ENCODE measurements at regions not wholly inside any gene's neighbourhood (a gene's known extent, or its start where the extent isn't known, plus 50 kb on each side); places are given as distances from the start of the nearest gene placed in this dataset.
"Not testable (repeated sequence)": the region's sequence is repeated elsewhere in the genome, so short reads cannot be mapped to it uniquely, and the experiment has no call there.

GRCh38 chr3:177711637-177712036, 514.4 kb upstream of the TBL1XR1 start:
- no peak for DNase-seq (ENCODE audit: low spot score)

- peak; percentile 94 for DNase-seq (ENCODE audit: low spot score)
Measured at GRCh38 chr3:177713928-177714900, 516.9 kb upstream of the TBL1XR1 start.

GRCh38 chr3:177714945-177715344, 517.7 kb upstream of the TBL1XR1 start:
- no peak for DNase-seq (ENCODE audit: low spot score)

- no peak for DNase-seq (ENCODE audit: low spot score)
Measured at GRCh38 chr3:177715980-177716379, 518.7 kb upstream of the TBL1XR1 start.

DNA sequence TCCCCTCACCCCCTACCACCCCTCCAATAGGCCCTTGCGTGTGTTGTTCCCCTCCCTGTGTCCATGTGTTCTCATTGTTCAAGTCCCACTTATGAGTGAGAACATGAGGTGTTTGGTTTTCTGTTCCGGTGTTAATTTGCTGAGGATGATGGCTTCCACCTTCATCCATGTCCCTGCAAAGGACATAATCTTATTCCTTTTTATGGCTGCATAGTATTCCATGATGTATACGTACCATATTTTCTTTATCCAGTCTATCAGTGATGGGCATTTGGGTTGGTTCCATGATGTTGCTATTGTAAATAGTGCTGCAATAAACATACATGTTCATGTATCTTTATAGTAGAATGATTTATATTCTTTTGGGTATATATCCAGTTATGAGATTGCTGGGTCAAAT, 523.6 kb upstream of the TBL1XR1 start:
- not testable (repeated sequence) for DNase-seq (ENCODE audit: low spot score)

DNA sequence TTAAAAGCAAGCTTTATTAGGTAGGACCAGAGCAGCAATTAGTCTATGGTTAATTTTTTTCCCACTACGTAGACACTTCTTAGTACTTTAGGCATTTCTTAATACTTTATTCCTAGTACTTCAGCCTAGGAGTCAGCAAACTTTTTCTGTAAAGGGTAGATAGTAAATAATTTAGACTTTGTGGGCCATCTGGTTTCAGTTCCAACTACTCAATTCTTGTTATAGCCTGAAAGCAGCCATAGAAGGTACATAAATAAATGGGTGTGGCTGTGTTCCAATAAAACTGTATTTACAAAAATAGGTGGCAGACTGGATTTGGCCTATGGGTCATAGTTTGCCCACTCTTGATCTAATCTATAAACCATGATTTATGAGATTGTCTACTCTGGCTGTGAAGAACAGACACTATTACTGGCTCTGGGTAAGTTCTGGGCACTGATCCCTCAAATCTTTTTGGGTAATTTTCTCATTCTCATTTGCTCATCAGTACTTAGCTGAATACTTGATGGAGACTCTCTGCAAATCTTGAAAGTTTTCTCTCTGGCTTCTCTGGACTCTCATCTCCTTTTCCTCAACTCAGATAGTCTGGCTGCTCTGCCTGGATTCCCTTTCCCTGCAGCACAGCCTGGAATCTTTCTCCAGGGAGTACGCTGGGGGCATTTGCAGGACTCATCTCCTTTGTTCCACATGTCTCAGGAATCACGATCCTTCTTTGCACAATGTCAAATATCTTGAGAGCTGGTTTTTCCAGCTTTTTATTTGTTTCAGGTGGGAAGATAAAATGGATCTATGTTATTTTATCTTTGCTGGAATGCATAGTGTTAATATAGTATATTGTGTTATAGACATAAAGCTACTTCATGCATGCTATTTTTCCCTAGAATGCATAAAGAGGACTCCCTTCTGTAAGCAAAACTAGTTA, 524.8 kb upstream of the TBL1XR1 start:
- no peak for DNase-seq (ENCODE audit: low spot score)

- peak; percentile 46 for DNase-seq (ENCODE audit: low spot score)
Measured at GRCh38 chr3:177724020-177724638, 526.8 kb upstream of the TBL1XR1 start.

DNA sequence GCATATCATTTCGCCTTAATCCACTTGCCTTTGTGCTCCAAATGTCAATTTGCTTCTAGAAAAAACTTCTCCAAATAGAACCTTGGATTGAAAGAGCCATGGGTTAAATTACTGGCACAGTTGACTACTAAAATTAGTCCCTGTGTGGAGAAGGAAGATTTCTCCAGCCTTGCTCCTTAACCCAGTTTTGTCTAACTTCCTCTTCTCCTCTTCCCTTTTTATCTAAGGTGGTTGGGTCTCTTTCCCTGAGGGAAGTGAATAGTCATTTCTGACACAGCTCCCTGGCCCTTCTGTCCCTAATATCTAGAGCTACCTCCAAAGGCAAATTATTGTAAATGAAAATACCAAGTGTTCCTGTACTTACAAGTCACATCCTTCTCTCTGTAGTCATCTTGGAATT, 527.9 kb upstream of the TBL1XR1 start:
- no peak for DNase-seq (ENCODE audit: low spot score)

- no peak for DNase-seq (ENCODE audit: low spot score)
Measured at GRCh38 chr3:177726807-177727206, 529.5 kb upstream of the TBL1XR1 start.

- DNase-seq (ENCODE audit: low spot score), result peak; percentile 49
Measured at GRCh38 chr3:177729956-177730681, 532.8 kb upstream of the TBL1XR1 start.

GRCh38 chr3:177730814-177731213, 533.5 kb upstream of the TBL1XR1 start:
- DNase-seq (ENCODE audit: low spot score), result no peak

DNA sequence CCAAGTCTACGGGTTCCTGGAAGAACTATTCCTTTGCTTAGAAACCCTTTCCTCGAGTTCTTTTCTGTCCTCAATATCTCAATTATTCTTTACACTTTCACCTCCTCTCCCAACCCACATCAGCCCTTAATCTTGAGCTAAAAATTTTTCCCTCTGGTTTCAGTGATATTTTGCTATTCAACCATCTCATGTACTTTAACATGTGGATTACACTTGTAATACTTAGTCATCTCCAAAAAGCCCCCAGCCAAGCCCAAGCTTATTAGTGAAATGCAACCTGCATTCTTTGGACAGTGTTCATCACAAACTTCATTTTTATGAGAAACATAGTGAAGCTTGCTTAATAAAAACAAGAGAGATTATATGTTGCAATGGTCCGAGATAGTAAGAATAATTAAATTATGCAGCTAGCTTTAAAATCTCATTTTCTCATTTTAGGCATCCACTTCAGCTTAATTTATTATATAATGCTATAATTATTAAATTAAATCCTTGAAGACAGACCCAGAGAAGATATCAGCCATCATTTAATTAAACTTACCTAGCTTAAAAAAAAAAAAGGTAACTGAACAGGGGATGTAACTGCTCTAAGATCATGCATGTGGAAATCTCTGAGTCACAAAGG, 534.5 kb upstream of the TBL1XR1 start:
- no peak for DNase-seq (ENCODE audit: low spot score)

DNA sequence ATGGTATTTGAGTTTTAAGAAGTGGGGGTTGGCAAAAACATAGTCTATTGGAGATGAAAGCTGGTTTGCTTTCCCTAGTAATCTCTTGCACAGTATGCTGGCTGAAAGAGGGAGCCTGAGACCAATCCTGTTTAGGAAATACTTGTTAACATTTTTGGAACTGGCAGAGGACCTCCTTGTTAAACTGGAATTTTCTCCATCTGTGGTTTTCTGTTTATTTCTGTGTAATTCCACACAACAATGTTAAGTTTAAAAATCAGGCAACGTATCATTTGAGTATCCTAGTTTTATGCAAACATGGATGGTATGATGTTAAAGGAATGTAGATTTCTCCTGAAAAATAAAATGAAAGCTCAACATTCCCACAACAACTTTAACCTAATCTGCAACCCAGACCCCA, 536.0 kb upstream of the TBL1XR1 start:
- no peak for DNase-seq (ENCODE audit: low spot score)

- peak; percentile 80 for DNase-seq (ENCODE audit: low spot score)
Measured at GRCh38 chr3:177733936-177734335, 536.7 kb upstream of the TBL1XR1 start.

DNA sequence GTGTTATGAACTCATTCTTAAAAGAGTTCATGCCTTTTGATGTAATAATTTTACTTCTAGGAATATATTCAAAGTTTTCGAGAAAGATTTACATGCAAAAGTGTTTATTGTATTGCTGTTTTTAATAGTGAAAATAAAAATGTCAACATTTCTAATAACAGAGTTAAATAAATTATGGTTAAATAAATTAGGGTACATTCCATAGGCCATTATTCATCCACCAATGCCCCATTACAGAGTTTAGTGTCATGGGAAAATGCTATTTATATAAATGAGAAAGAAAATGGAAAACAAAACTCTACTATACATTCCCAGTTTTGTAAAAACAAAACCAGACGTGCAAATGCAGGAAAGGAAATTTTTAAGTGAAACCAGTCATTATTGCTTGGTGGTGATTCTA, 538.1 kb upstream of the TBL1XR1 start:
- DNase-seq (ENCODE audit: low spot score), result no peak

DNA sequence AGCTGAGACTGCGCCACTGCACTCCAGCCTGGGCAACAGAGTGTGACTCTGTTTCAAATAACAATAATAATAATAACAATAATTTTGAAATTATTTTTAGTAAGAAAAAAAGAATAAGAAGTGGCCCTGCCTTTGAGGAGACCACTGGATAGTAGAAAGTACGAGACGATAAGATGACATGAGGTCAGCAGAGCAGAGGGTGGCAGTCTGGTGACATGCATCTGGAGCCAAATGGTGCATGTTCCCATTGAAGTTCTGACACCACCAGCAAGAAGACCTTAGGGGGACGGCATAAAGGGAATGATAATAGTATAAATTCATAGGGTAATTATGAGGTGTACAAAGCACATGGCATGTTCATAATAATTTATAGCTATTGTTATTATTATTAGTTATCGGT, 542.2 kb upstream of the TBL1XR1 start:
- DNase-seq (ENCODE audit: low spot score), result no peak

- DNase-seq (ENCODE audit: low spot score), result no peak
Measured at GRCh38 chr3:177740254-177740653, 543.0 kb upstream of the TBL1XR1 start.

GRCh38 chr3:177742273-177742672, 545.0 kb upstream of the TBL1XR1 start:
- DNase-seq (ENCODE audit: low spot score), result no peak

GRCh38 chr3:177743173-177743890, 546.0 kb upstream of the TBL1XR1 start:
- DNase-seq (ENCODE audit: low spot score), result no peak

DNA sequence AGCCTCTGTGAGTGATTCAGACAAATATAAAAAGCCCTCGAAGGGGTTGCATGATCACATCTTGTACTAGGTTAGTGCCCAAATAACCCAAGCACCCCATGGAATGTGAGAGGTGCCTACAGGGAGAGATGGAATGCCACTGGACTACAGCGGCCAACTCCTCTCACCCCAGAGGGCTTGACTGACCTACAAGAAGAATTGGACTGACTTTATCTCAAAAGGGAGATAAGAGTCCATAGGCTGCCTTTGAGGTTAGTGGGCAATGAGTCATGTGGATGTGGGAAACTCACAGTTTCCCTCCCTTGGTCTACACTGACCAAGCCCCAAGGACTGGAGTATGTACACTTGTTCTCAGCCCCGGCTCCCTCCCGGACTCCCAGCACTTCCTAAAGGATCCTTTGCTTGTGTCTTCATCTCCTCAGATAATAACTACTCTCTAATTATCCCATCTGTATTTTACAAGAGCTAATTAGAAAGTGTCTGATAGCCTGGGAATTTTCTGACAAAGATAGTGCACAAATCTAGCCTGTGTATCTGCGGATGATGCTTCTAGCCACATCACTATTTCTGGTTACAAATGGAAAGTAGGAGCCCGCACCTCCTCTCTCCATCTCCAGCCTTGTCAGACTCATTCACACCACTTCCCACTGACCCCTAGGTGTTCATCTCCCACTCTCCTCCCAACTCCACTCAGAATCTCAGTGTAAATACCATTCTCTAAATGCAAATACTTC, 547.8 kb upstream of the TBL1XR1 start:
- DNase-seq (ENCODE audit: low spot score), result no peak

Measured in cerebellar cortex (tissue), 1 donor.